ENCODE measurements at regions not wholly inside any gene's neighbourhood (a gene's known extent, or its start where the extent isn't known, plus 50 kb on each side); places are given as distances from the start of the nearest gene placed in this dataset.
"Not testable (repeated sequence)": the region's sequence is repeated elsewhere in the genome, so short reads cannot be mapped to it uniquely, and the experiment has no call there.

GRCh38 chr5:53160895-53161294 is 51.3 kb upstream of the MOCS2 start:
- DNase-seq (ENCODE audit: low spot score): no peak

DNA sequence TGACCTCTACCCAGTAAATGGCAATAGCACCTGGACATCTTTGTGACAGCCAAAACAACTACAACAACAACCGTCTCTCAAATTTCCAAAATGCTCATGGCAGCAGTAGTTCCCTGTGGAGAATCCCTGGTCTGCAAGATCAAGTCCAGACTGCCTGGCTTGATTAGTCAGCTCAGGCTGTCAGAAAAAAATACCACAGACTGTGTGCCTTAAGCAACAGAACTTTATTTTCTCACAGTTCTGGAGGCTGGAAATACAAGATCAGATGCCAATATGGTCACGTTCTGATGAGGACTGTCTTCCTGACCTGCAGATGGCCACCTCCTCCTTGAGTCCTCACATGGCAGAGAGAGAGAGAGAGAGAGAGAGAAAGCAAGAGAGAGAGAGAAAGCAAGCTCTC is 52.3 kb upstream of the MOCS2 start:
- no peak for DNase-seq (ENCODE audit: low spot score)

DNA sequence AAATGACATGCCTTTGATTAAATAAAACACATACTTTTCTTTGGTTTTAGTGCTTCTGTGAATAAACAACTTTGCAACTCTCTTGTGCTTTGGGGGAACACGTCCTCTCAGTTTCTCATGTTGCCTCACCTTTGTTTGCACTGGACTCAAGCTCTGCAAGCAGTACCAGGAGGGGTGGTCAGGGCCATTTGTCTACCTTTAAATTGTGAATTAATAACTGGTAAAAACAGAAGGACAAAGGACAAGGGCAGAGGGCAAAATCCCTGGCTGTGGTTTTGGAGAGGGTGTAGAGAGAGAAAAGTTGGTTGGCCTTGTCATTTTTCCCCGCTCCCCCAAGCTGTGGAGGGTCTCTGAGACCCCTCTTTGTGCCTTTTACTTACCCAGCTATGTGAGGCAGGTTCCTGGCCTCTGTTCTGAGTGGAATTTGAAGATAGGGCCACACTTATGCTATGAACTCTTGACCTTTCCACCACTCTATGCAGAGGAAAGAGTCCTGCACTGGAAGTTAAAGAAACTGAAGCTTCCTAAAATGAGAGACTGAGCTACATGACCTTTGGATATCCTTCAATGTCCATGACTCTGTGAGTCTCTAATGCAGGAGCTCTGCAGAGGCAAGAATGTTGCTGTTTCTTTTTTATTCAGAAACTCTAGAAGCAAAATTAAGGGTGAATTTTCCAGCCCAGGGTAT is 55.1 kb upstream of the MOCS2 start:
- no peak for DNase-seq (ENCODE audit: low spot score)

GRCh38 chr5:53165431-53166182 is 56.0 kb upstream of the MOCS2 start:
- no peak for DNase-seq (ENCODE audit: low spot score)

DNA sequence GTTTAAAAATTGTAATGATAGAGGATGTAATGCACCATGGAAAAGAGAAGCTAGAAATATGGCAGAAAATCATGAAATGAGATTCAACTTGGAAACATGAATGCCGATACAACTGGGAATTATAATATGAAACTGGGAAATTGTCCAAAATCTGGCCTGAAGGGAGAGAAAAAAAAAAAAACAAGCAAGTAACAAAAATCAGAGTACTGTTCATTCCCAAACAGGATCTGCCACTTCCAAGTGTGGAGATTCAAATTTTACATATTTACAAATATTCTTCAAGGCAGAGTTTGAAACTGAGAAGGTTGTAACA is 56.6 kb upstream of the MOCS2 start:
- no peak for DNase-seq (ENCODE audit: low spot score)

GRCh38 chr5:53167836-53168235 is 58.3 kb upstream of the MOCS2 start:
- DNase-seq (ENCODE audit: low spot score): no peak

- DNase-seq (ENCODE audit: low spot score): no peak
Observed at GRCh38 chr5:53169933-53170332, 60.4 kb upstream of the MOCS2 start.

DNA sequence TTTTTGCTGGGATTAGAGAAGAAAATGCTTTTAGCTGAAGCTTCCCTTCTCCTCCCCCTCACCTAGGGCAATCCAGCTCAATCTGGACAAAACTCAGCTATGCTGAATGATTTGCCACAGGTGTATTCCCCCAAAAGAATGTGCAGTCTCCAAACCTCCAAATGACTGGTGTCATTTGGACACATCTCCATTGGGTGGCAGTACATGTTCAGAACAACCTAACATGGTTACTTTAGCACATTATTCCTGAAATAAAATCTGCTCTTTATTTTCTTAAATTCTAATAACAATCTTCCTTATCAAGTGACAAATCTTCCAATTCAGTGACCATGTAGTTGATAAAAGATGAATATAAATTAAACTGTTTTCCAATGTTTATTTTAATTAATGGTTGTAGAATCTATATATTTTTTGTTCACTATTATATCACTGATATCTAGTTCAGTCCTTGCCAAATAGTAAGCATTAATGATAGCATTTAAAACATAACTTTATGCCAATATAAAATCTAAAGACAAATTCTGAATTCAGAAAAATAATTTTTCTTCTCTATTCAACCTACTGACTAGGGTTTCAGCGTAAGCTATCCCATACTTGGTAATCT is 61.3 kb upstream of the MOCS2 start:
- DNase-seq (ENCODE audit: low spot score): no peak

- not testable (repeated sequence) for DNase-seq (ENCODE audit: low spot score)
Observed at GRCh38 chr5:53172073-53172472, 62.5 kb upstream of the MOCS2 start.

GRCh38 chr5:53172630-53173029 is 63.1 kb upstream of the MOCS2 start:
- no peak for DNase-seq (ENCODE audit: low spot score)

- DNase-seq (ENCODE audit: low spot score): no peak
Observed at GRCh38 chr5:53173083-53173482, 63.5 kb upstream of the MOCS2 start.

- no peak for DNase-seq (ENCODE audit: low spot score)
Observed at GRCh38 chr5:53178830-53179229, 69.3 kb upstream of the MOCS2 start.

DNA sequence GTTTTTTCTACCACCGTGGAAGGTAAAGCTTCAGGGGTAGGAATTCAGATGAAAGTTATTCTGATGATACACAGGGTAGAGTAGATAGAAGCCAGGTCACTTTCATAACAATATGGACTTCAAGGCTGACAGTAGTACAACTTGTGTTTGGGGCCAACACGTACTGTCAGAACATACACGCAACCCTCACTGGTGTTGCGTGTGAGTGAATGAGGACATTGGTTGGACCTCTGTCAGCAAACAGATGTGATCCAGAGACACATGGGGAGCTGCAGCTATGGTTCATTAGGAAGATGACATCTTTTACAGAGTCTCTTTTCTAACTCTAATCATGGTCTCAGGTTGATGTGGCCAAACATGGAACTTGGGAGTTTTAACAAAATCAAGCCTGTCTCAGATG is 70.1 kb upstream of the MOCS2 start:
- no peak for DNase-seq (ENCODE audit: low spot score)

DNA sequence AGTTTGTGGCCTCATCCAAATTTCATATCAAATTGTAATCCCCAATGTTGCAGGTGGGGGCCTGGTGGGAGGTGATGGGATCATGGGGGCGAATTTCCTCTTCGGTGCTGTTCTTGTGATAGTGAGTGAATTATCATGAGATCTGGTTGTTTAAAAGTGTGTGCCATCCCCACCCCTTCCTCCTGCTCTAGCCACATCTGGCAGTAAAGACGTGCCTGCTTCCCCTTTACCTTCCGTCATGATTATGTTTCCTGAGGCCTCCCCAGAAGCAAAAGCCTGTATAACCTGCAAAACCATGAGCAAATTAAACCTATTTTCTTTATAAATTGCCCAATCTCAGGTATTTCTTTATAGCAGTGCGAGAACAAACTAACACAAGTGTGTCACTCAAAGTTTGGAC is 71.0 kb upstream of the MOCS2 start:
- DNase-seq (ENCODE audit: low spot score): no peak

DNA sequence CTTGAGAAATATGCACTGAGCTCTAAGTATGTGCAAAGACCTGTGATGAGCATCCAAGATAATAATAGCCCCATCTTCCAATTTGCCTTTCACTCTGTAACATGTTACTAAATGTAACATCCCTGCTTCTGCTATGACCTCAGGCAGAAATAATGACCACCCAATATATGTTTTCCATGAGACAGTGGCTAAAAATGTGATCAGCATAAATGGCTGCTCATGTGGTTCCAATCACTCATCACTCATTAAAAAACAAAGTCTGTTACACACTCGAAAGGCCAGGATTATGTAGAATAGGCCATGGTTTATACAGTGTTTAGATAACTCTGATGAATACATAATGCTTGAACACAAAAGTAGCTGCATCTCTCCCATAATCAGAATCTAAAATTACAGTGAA is 71.4 kb upstream of the MOCS2 start:
- DNase-seq (ENCODE audit: low spot score): no peak

GRCh38 chr5:53183880-53184279 is 74.3 kb upstream of the MOCS2 start:
- no peak for DNase-seq (ENCODE audit: low spot score)

GRCh38 chr5:53191548-53192165 is 82.1 kb upstream of the MOCS2 start:
- DNase-seq (ENCODE audit: low spot score): no peak

- DNase-seq (ENCODE audit: low spot score): no peak
Observed at GRCh38 chr5:53194086-53194485, 84.5 kb upstream of the MOCS2 start.

- no peak for DNase-seq (ENCODE audit: low spot score)
Observed at GRCh38 chr5:53199882-53200281, 90.3 kb upstream of the MOCS2 start.

- no peak for DNase-seq (ENCODE audit: low spot score)
Observed at GRCh38 chr5:53200306-53200705, 90.7 kb upstream of the MOCS2 start.

DNA sequence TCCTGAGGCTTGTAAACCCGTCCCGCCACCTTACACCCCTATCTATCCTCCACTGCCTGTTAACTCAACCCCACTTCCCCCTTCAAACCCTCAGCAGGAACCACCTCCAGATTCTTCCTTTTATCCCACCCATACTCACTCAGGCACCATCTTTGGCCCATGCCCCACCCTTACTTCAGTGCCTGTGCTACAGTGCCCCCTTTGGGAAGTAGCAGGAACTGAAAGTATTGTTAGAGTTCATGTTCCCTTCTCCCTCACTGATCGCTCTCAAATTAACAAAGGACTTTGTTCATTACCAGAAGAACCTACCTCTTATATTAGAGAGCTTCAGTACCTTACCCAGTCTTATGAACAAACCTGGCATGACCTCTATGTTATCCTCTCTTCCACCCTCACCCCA is 92.2 kb upstream of the MOCS2 start:
- DNase-seq (ENCODE audit: low spot score): no peak

GRCh38 chr5:53206562-53206961 is 97.0 kb upstream of the MOCS2 start:
- no peak for DNase-seq (ENCODE audit: low spot score)

GRCh38 chr5:53211799-53212198 is 102.2 kb upstream of the MOCS2 start:
- no peak for DNase-seq (ENCODE audit: low spot score)

Measured in HuH-7.5 (cell line).